H1 (cell line): ENCODE measurements at regions not wholly inside any gene's neighbourhood (a gene's known extent, or its start where the extent isn't known, plus 50 kb on each side); places are given as distances from the start of the nearest gene placed in this dataset.
"Not testable (repeated sequence)": the region's sequence is repeated elsewhere in the genome, so short reads cannot be mapped to it uniquely, and the experiment has no call there.

Experiments used
- CTCF ChIA-PET: fragments of 300-600 bp; sonication (Branson Sonifier 250); formaldehyde crosslinking; loops from one replicate; lab custom pipeline; 2021; ENCODE audit not compliant: partially characterized antibody; lab: Charles Lee
- POLR2A ChIA-PET: fragments of 300-600 bp; sonication (Branson Sonifier 250); formaldehyde crosslinking; loops from one replicate; lab custom pipeline; 2021; ENCODE audit warnings: inconsistent platforms; ENCODE audit not compliant: partially characterized antibody; lab: Charles Lee
- DNase-seq, 2 experiments: peaks; one replicate each; pipeline versions ENCODE4 v3.0.0 to v3.0.0-alpha.2; 2010 to 2022; ENCODE audit warnings: low spot score in 2 of 2, low read depth in 1 of 2, mixed read lengths in 1 of 2
- FAIRE-seq: peaks from 2 replicates; lab custom pipeline; 2011; peaks lifted over from hg19 to GRCh38; lab: Jason Lieb, UNC
- H2AFZ ChIP-seq: 2 replicates; pipeline ENCODE4 v1.8.1; 2012; ENCODE audit warnings: low read length, inconsistent platforms
- H2AK5ac ChIP-seq: 2 replicates; pipeline ENCODE4 v1.6.1; 2013; ENCODE audit warnings: low read depth, low read length
- H2BK120ac ChIP-seq: replicated peaks from 2 replicates; pipeline ENCODE3; 2013; ENCODE audit warnings: low read depth, low read length, inconsistent platforms
- H2BK12ac ChIP-seq: 2 replicates; pipeline ENCODE4 v1.6.1; 2013; ENCODE audit warnings: low read depth, low read length
- H2BK15ac ChIP-seq: 2 replicates; pipeline ENCODE4 v1.6.1; 2013; ENCODE audit warnings: low read length
- H2BK20ac ChIP-seq: 2 replicates; pipeline ENCODE4 v1.6.1; 2013; ENCODE audit warnings: low read length
- H2BK5ac ChIP-seq: 2 replicates; pipeline ENCODE4 v1.6.1; 2013; ENCODE audit warnings: low read depth, low read length
- H3K14ac ChIP-seq: 2 replicates; pipeline ENCODE4 v1.6.1; 2013; ENCODE audit warnings: inconsistent platforms; ENCODE audit not compliant: insufficient read length
- H3K18ac ChIP-seq: 2 replicates; pipeline ENCODE4 v1.6.1; 2013; ENCODE audit warnings: low read length; ENCODE audit errors: extremely low read depth
- H3K23ac ChIP-seq: 2 replicates; pipeline ENCODE4 v1.6.1; 2013; ENCODE audit warnings: inconsistent platforms; ENCODE audit not compliant: insufficient read length
- H3K23me2 ChIP-seq: 2 replicates; pipeline ENCODE4 v1.6.1; 2013; ENCODE audit warnings: low read depth, low read length
- H3K27ac ChIP-seq: 2 replicates; pipeline ENCODE4 v1.6.1; 2011; ENCODE audit warnings: low read depth, low read length, inconsistent platforms
- H3K27me3 ChIP-seq, 4 experiments: replicated peaks in 1 of 4; 1 replicate in 1 of 4; 2 replicates in 3 of 4; pipeline versions ENCODE4 v1.6.1 to v1.8.1; 2011 to 2013; ENCODE audit warnings: low read length in 3 of 4, mild to moderate bottlenecking in 3 of 4, inconsistent platforms in 2 of 4, mixed read lengths in 2 of 4, moderate library complexity in 1 of 4; ENCODE audit not compliant: control insufficient read depth in 3 of 4, insufficient read depth in 3 of 4; ENCODE audit errors: extremely low read depth in 1 of 4
- H3K36me3 ChIP-seq, 4 experiments: 2 replicates each; pipeline versions ENCODE4 v1.6.1 to v1.8.1; 2011 to 2013; ENCODE audit warnings: mild to moderate bottlenecking in 4 of 4, low read length in 3 of 4, moderate library complexity in 2 of 4, control low read depth in 1 of 4, inconsistent platforms in 1 of 4; ENCODE audit not compliant: insufficient read depth in 4 of 4, control insufficient read depth in 2 of 4
- H3K4ac ChIP-seq: replicated peaks from 2 replicates; pipeline ENCODE3; 2013; ENCODE audit warnings: low read length, low read depth, mixed read lengths, inconsistent platforms; ENCODE audit not compliant: insufficient read length
- H3K4me1 ChIP-seq, 4 experiments: replicated peaks in 1 of 4; 1 replicate in 1 of 4; 2 replicates in 3 of 4; pipeline versions ENCODE4 v1.6.1 to v1.8.1; 2011 to 2013; ENCODE audit warnings: low read length in 3 of 4, inconsistent platforms in 2 of 4, mixed read lengths in 1 of 4; ENCODE audit not compliant: insufficient read depth in 4 of 4, control insufficient read depth in 3 of 4
- H3K4me2 ChIP-seq, 2 experiments: 2 replicates each; pipeline versions ENCODE4 v1.6.1 to v1.8.1; 2011 to 2013; ENCODE audit warnings: low read depth in 2 of 2, low read length in 2 of 2, control low read depth in 1 of 2, inconsistent platforms in 1 of 2, mild to moderate bottlenecking in 1 of 2; ENCODE audit not compliant: insufficient read depth in 1 of 2
- H3K4me3 ChIP-seq, 4 experiments: fragments of 200-600, 300-600 bp in 1 of 4; sonication (generic), shearing (Covaris generic), sonication (Bioruptor Twin) in 1 of 4; 2 replicates each; pipeline versions ENCODE4 v1.5.1 to v1.8.1; 2011 to 2016; ENCODE audit warnings: low read length in 4 of 4, low read depth in 3 of 4, control low read depth in 2 of 4, inconsistent platforms in 2 of 4, mild to moderate bottlenecking in 2 of 4, mixed read lengths in 1 of 4, moderate library complexity in 1 of 4; ENCODE audit not compliant: insufficient read depth in 2 of 4; ENCODE audit errors: extremely low read depth in 1 of 4
- H3K56ac ChIP-seq: replicated peaks from 2 replicates; pipeline ENCODE3; 2013; ENCODE audit warnings: low read depth, mild to moderate bottlenecking, mixed read lengths, low read length, inconsistent platforms; ENCODE audit not compliant: insufficient read length
- H3K79me1 ChIP-seq: 2 replicates; pipeline ENCODE4 v1.6.1; 2013; ENCODE audit warnings: low read depth, low read length, control low read depth
- H3K79me2 ChIP-seq, 2 experiments: 2 replicates each; pipeline versions ENCODE4 v1.6.1 to v1.8.1; 2012 to 2013; ENCODE audit warnings: low read length in 2 of 2, mild to moderate bottlenecking in 2 of 2, inconsistent platforms in 1 of 2; ENCODE audit not compliant: insufficient read depth in 2 of 2, control insufficient read depth in 1 of 2
- H3K9ac ChIP-seq, 4 experiments: replicated peaks in 1 of 4; 1 replicate in 1 of 4; 2 replicates in 3 of 4; pipeline versions ENCODE4 v1.6.1 to v1.8.1; 2011 to 2013; ENCODE audit warnings: low read depth in 3 of 4, low read length in 3 of 4, control low read depth in 2 of 4, mild to moderate bottlenecking in 2 of 4, moderate library complexity in 2 of 4, inconsistent platforms in 1 of 4; ENCODE audit errors: extremely low read depth in 1 of 4
- H3K9me3 ChIP-seq, 2 experiments: 2 replicates each; pipeline versions ENCODE4 v1.6.1 to v1.8.1; 2012 to 2013; ENCODE audit warnings: mild to moderate bottlenecking in 2 of 2, moderate library complexity in 2 of 2, control low read depth in 1 of 2, inconsistent platforms in 1 of 2, low read depth in 1 of 2, low read length in 1 of 2, mixed read lengths in 1 of 2; ENCODE audit not compliant: insufficient read depth in 2 of 2
- H4K20me1 ChIP-seq, 2 experiments: replicated peaks in 1 of 2; 2 replicates each; pipeline versions ENCODE3 to v1.8.1; 2011 to 2013; ENCODE audit warnings: inconsistent platforms in 2 of 2, low read length in 2 of 2, mild to moderate bottlenecking in 1 of 2; ENCODE audit not compliant: insufficient read depth in 2 of 2, control insufficient read depth in 1 of 2
- H4K5ac ChIP-seq: 2 replicates; pipeline ENCODE4 v1.6.1; 2013; ENCODE audit warnings: low read length, low read depth, mixed read lengths, inconsistent platforms; ENCODE audit not compliant: insufficient read length
- H4K8ac ChIP-seq: 2 replicates; pipeline ENCODE4 v1.8.0; 2013; ENCODE audit warnings: mild to moderate bottlenecking, moderate library complexity, low read length, inconsistent platforms; ENCODE audit not compliant: insufficient read depth; ENCODE audit errors: extremely low read depth
- H4K91ac ChIP-seq: replicated peaks from 2 replicates; pipeline ENCODE3; 2013; ENCODE audit warnings: low read length, mixed read lengths, inconsistent platforms; ENCODE audit not compliant: insufficient read length
- WGBS, 2 experiments: shearing (Covaris generic) in 1 of 2; methylation state at CpG; one replicate each; pipeline versions ENCODE4 v1.1.6 to v1.1.7; 2013 to 2015; ENCODE audit warnings: low lambda C conversion rate in 2 of 2, mixed read lengths in 2 of 2, inconsistent platforms in 1 of 2, low coverage in 1 of 2, missing lambda C conversion rate in 1 of 2; ENCODE audit not compliant: insufficient replicate concordance in 2 of 2, insufficient coverage in 1 of 2, insufficient read length in 1 of 2; ENCODE audit errors: extremely low coverage in 1 of 2, missing lambda C conversion rate in 1 of 2; 5-methylcytosine and 5-hydroxymethylcytosine counted together

DNA sequence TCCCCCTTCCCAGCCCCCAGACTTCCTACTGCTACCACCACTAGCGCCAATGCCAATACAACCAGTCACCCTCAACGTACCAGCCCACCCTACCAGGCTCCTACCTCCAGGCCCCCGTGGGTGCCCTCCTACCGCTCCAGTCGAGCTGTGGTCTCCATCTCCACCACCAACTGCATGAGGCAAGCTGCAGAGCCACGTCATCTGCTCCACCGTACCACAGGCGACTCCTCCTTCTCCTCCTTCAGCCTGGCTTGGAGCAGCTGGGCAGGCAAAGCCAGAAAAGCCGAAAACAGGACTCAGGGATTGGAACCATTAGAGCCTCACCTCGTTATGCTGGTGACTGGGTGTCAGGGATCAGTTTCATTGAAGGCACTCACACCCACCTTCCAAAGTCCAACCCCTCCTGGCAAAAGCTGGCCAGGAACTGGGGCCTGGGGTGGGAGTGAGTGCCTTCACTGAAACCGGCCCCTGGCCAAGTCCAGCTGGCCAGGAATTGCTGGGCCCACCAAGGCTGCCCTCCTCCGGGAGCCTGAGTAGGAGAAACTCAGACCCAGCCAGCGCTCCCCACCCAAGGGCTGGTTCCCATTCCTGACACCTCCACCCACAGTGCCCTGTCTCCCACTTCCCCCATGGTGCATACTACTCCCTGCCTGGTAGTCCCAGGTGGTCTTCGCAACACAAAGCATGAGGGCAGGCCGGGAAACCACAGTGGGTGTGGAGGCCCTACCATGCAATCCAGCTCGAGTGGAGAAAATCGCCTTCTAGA lies 176.2 kb downstream of the USP22 start:
- not testable (repeated sequence) for H3K56ac ChIP-seq, H3K27me3 ChIP-seq, H3K14ac ChIP-seq, H2BK120ac ChIP-seq, H3K4me2 ChIP-seq, H3K79me1 ChIP-seq, DNase-seq, H2BK15ac ChIP-seq, H3K27ac ChIP-seq, H3K36me3 ChIP-seq, H4K20me1 ChIP-seq, H4K91ac ChIP-seq, H2AK5ac ChIP-seq, H4K8ac ChIP-seq, H3K18ac ChIP-seq, H4K5ac ChIP-seq, H3K4me3 ChIP-seq, FAIRE-seq, H3K9me3 ChIP-seq, H3K4ac ChIP-seq, H3K23ac ChIP-seq, H3K4me1 ChIP-seq, H2AFZ ChIP-seq, H2BK5ac ChIP-seq, H3K23me2 ChIP-seq, H2BK20ac ChIP-seq, H2BK12ac ChIP-seq, H3K9ac ChIP-seq
- CTCF ChIA-PET = interaction anchor here (1.1 kb wide), 1 partner anchor 178 kb away, joined by 3 read pairs; no protein-coding TSS in a partner anchor
- H3K79me2 ChIP-seq = peaks cover 0 to 19% of the 10 kb centered on the region in 2 experiments; a peak in 2 of 4 replicates
- WGBS, 2 experiments = 90% methylated on average over 13 of the region's 17 CpGs; no CpG with 5 or more reads in 1 of the 2 experiments
- POLR2A ChIA-PET = interaction anchor here (0.9 to 2.6 kb wide), 5 partner anchors 11 to 242 kb away, joined by 3 to 26 read pairs (median 3); no protein-coding TSS in a partner anchor
